ENCODE measurements at regions not wholly inside any gene's neighbourhood (a gene's known extent, or its start where the extent isn't known, plus 50 kb on each side); places are given as distances from the start of the nearest gene placed in this dataset.

DNA sequence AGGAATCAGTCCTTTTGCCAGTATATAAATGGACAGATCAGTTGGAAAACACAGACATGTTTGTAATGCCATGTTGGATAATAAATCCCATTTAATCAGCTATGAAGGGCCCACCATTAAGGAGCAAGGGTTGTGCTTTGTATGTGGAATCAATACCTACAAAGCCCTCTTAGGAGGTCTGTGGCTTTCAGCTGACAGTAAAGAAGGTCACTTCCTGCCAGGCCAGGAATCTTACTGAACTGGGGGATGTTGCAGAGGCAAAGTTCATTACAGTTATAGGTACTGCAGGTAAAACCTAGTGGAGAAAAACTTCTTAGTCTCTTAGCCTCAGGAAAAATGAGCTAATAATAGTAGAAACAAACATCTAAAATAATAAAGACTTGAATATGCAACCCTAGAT is 129.5 kb downstream of the FAM76B start:
- no peak for TF ChIP-seq POLR2A (IDR thresholded peaks at IDR 0.05)
- TF ChIP-seq CTCF (IDR thresholded peaks at IDR 0.05) = no peak
- no peak for TF ChIP-seq EP300 (IDR thresholded peaks at IDR 0.05)

Data from ovary (tissue), 3 donors.